Right ventricle myocardium superior (tissue), 1 donor: ENCODE measurements at regions not wholly inside any gene's neighbourhood (a gene's known extent, or its start where the extent isn't known, plus 50 kb on each side); places are given as distances from the start of the nearest gene placed in this dataset.

Source experiments
- ATAC-seq: fragments of 200-7000 bp; cut with Tn5 transposase; one replicate; pipeline ENCODE4 v1.9.1; 2020; ENCODE audit warnings: mild to moderate bottlenecking; ENCODE audit not compliant: poor library complexity
- DNase-seq: peaks from one replicate; pipeline ENCODE4 v3.0.0-alpha.2; 2020
- intact Hi-C: fragments of 100-400 bp; cut with DNase I; formaldehyde crosslinking; loops from one replicate; pipeline ENCODE4 v1.11.2; 2022
- donor health status: DM: no; HTN: yes; CAD: no; lungs with severe emphysema.

DNA sequence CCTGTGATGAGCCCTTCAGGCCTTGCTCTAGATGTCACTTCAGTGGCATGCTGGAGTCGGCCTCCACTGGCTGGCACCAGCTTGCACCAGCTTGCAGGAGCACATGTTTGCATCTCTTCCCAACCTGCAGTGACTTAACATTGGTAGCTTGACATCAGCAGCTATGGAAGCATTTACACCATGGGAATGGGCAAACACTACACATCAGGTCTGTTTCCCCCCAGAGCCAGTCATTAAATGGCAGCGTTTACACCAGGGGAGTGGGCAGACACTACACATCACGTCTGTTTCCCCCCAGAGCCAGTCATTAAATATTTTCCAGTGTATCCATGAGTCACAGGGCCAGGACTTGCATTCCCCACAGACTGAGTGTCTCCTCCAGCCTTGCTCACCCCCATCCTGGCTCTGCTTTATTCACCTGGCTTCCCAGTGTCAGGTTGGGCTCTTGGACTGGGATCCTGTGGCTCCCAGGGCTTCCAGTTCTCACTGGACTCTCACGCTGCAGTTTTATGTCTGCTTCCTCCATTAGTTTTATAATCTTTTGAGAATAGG lies 51.6 kb upstream of the VRK1 start:
- intact Hi-C loops: no loop called here
- ATAC-seq: no peak
- no peak for DNase-seq

DNA sequence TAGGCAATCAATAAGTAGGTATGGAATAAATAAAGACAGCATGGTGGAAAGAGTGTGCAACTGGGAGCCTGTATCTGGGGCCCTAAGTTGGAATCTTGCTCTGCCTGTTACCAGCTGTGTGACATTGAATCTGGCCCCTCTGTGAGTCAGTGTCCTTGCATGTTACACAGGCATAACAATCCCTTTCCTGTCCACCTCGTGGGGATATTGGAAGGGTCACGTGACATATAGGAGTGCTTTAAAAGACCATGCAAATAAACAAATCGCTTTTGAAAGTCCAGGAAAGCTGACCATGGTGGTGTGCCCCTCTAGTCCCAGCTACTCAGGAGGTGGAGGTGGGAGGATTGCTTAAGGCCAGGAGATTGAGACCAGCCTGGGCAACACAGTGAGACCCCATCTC lies 51.1 kb upstream of the VRK1 start:
- ATAC-seq (no peak), DNase-seq (no peak)
- intact Hi-C loops: no loop called here

DNA sequence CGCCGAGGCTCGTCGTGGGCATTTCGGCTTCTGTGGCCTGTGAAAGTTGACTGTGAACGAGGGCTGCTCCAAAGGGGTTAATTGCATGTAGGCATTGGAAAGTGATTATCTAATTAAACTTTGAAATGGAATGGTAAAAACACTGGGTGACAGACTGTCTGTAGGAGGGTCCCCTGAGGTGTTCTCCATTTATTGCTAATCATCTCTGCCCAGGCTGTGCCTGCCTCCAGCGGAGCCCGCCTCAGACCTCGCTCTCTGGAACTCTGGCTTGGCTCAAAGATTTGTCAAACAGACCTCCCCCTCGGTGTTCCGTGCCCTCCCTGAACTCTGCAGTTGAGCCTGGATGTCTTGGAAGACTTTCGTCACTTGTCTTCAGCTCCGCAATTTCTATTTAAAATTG lies 50.2 kb upstream of the VRK1 start:
- ATAC-seq (no peak), DNase-seq (no peak)
- intact Hi-C loops: no loop called here
